ENCODE measurements at regions not wholly inside any gene's neighbourhood (a gene's known extent, or its start where the extent isn't known, plus 50 kb on each side); places are given as distances from the start of the nearest gene placed in this dataset.

- H3K9me3 ChIP-seq: no peaks in the 10 kb centered on the region
- no peak overlapping the region for H3K4me3 ChIP-seq
- no peaks in the 10 kb centered on the region for H3K27me3 ChIP-seq
- no peak for TF ChIP-seq POLR2A (IDR thresholded peaks at IDR 0.05)
- no peak for TF ChIP-seq EP300 (IDR thresholded peaks at IDR 0.05)
- TF ChIP-seq, protein P1, sequence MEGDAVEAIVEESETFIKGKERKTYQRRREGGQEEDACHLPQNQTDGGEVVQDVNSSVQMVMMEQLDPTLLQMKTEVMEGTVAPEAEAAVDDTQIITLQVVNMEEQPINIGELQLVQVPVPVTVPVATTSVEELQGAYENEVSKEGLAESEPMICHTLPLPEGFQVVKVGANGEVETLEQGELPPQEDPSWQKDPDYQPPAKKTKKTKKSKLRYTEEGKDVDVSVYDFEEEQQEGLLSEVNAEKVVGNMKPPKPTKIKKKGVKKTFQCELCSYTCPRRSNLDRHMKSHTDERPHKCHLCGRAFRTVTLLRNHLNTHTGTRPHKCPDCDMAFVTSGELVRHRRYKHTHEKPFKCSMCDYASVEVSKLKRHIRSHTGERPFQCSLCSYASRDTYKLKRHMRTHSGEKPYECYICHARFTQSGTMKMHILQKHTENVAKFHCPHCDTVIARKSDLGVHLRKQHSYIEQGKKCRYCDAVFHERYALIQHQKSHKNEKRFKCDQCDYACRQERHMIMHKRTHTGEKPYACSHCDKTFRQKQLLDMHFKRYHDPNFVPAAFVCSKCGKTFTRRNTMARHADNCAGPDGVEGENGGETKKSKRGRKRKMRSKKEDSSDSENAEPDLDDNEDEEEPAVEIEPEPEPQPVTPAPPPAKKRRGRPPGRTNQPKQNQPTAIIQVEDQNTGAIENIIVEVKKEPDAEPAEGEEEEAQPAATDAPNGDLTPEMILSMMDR (IDR thresholded peaks at IDR 0.05): no peak
- TF ChIP-seq POLR2AphosphoS5 (IDR thresholded peaks at IDR 0.05): no peak
- no peak for ATAC-seq
- no peaks in the 10 kb centered on the region for H3K36me3 ChIP-seq
- WGBS, 2 donors (ENCODE audit: low coverage in 1 of 2): 87% methylated on average over 3 of the region's 7 CpGs; no CpG with 5 or more reads in 1 of the 2 donors
- H3K4me1 ChIP-seq: no peaks in the 10 kb centered on the region
- no peak overlapping the region for H3K27ac ChIP-seq
Measured at GRCh38 chr9:90033028-90033650, 428.3 kb downstream of the GADD45G start.

DNA sequence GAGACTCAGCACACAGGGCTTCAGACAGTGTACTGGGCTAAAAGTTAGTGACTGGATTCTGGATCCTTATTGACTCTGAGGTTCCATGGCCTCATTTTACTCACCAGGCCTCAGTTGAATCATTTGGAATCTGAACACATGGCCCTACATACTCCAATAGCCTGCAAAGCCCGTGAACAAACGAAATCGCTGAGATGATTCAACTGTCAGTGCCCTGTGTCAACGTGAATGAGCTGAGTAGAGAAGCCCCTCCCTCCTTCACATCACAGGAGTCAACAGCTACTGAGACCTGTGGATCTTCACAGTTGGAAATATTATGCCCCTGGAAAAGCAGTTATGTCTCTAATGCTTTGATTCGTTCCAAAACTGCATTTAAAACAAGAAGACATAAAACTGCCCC, 429.3 kb downstream of the GADD45G start:
- TF ChIP-seq POLR2A (IDR thresholded peaks at IDR 0.05) (no peak), EP300 (IDR thresholded peaks at IDR 0.05) (no peak), POLR2AphosphoS5 (IDR thresholded peaks at IDR 0.05) (no peak)
- TF ChIP-seq, protein P1 (IDR thresholded peaks at IDR 0.05): no peak
- no peaks in the 10 kb centered on the region for H3K4me1 ChIP-seq
- no peaks in the 10 kb centered on the region for H3K36me3 ChIP-seq
- 73 to 82% methylated on average over 3 to 5 of the region's 5 CpGs for WGBS, 2 donors (ENCODE audit: low coverage in 1 of 2)
- H3K27ac ChIP-seq: no peak overlapping the region
- H3K27me3 ChIP-seq: no peaks in the 10 kb centered on the region
- no peak overlapping the region for H3K4me3 ChIP-seq
- ATAC-seq: no peak
- H3K9me3 ChIP-seq: no peaks in the 10 kb centered on the region

DNA sequence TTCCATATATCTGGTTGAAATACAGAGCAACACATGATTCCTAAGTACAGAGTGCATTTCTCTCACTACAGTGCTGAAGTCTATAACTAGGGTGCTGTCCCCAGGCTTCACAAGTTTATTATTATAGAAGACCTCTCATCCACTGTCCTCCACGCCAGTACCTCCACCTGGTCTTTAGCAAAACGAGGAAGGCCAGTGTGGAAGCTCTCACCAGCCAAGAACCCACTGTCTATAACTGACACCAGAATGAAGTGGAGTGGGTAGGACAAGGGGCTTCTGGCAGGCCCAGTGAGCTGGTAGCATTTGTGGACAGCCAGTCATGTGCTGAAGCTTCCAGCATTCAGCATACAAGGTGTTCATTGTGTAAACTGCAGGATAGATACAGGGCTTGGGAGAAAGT, 430.7 kb downstream of the GADD45G start:
- ATAC-seq: no peak
- WGBS, 2 donors (ENCODE audit: low coverage in 1 of 2): 90% methylated on average over 2 of the region's 2 CpGs; no CpG with 5 or more reads in 1 of the 2 donors
- no peaks in the 10 kb centered on the region for H3K4me1 ChIP-seq
- no peaks in the 10 kb centered on the region for H3K27me3 ChIP-seq
- H3K9me3 ChIP-seq: no peaks in the 10 kb centered on the region
- no peak overlapping the region for H3K27ac ChIP-seq
- H3K4me3 ChIP-seq: no peak overlapping the region
- TF ChIP-seq, protein P1 (IDR thresholded peaks at IDR 0.05): no peak
- TF ChIP-seq POLR2AphosphoS5 (IDR thresholded peaks at IDR 0.05): no peak
- TF ChIP-seq EP300 (IDR thresholded peaks at IDR 0.05): no peak
- no peak for TF ChIP-seq POLR2A (IDR thresholded peaks at IDR 0.05)
- no peaks in the 10 kb centered on the region for H3K36me3 ChIP-seq

GRCh38 chr9:90037146-90037797, 432.5 kb downstream of the GADD45G start:
- no peak for TF ChIP-seq EP300 (IDR thresholded peaks at IDR 0.05)
- no peak for TF ChIP-seq POLR2AphosphoS5 (IDR thresholded peaks at IDR 0.05)
- TF ChIP-seq, protein P1 (IDR thresholded peaks at IDR 0.05): no peak
- TF ChIP-seq POLR2A (IDR thresholded peaks at IDR 0.05): no peak
- H3K36me3 ChIP-seq: no peaks in the 10 kb centered on the region
- 86 to 96% methylated on average over 5 to 8 of the region's 11 CpGs for WGBS, 2 donors (ENCODE audit: low coverage in 1 of 2)
- H3K4me1 ChIP-seq: no peaks in the 10 kb centered on the region
- no peak overlapping the region for H3K4me3 ChIP-seq
- no peaks in the 10 kb centered on the region for H3K9me3 ChIP-seq
- no peak overlapping the region for H3K27ac ChIP-seq
- no peak for ATAC-seq
- H3K27me3 ChIP-seq: no peaks in the 10 kb centered on the region

DNA sequence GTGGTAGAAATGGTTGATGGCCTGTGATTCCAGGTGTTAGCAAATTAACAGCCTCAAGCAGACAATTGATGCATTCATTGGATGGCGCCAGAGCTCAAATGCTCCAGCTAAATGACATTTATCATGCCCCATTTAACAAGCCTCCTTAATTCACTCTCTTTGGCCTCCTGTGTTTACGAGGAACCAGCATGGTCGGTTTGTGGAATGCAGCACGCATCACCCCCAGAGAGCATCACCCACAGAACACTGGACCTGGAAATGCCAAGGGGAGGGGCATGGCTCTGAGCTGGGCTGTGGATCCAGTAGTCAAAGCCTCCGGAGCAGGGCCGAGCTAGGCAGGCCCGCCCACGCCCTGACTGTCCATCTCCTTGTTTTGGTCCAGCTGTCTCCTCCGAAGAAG, 434.0 kb downstream of the GADD45G start:
- no peaks in the 10 kb centered on the region for H3K9me3 ChIP-seq
- no peak overlapping the region for H3K4me3 ChIP-seq
- no peak for ATAC-seq
- H3K27ac ChIP-seq: no peak overlapping the region
- 33 to 86% methylated on average over 2 to 3 of the region's 9 CpGs for WGBS, 2 donors (ENCODE audit: low coverage in 1 of 2)
- H3K27me3 ChIP-seq: no peaks in the 10 kb centered on the region
- TF ChIP-seq, protein P1 (IDR thresholded peaks at IDR 0.05): no peak
- no peak for TF ChIP-seq POLR2A (IDR thresholded peaks at IDR 0.05)
- no peak for TF ChIP-seq EP300 (IDR thresholded peaks at IDR 0.05)
- TF ChIP-seq POLR2AphosphoS5 (IDR thresholded peaks at IDR 0.05): no peak
- no peaks in the 10 kb centered on the region for H3K4me1 ChIP-seq
- H3K36me3 ChIP-seq: no peaks in the 10 kb centered on the region

Data from gastroesophageal sphincter (tissue), 4 donors.